ENCODE measurements at regions not wholly inside any gene's neighbourhood (a gene's known extent, or its start where the extent isn't known, plus 50 kb on each side); places are given as distances from the start of the nearest gene placed in this dataset.

- H3K27me3 ChIP-seq (ENCODE audit: control insufficient read depth in 3 of 3, insufficient read depth in 3 of 3, low read length in 2 of 3) = no peaks in the 10 kb centered on the region
- H3K4me3 ChIP-seq = no peak overlapping the region
- DNase-seq (peak in 1 of 3 donors; percentile 4), ATAC-seq (ENCODE audit: insufficient read depth, low FRiP score) (no peak)
- H3K9me3 ChIP-seq (ENCODE audit: control insufficient read depth in 4 of 4, insufficient read depth in 3 of 4, low read length in 3 of 4) = no peaks in the 10 kb centered on the region
- peaks cover 0 to 3% (median 0%) of the 10 kb centered on the region in 5 donors for H3K4me1 ChIP-seq (ENCODE audit: control insufficient read depth in 5 of 5, insufficient read depth in 5 of 5, low read length in 5 of 5)
- H3K27ac ChIP-seq (ENCODE audit: low read depth in 1 of 2, low read length in 1 of 2) = no peak overlapping the region
- H3K36me3 ChIP-seq (ENCODE audit: control insufficient read depth in 4 of 4, insufficient read depth in 4 of 4, low read length in 4 of 4) = no peaks in the 10 kb centered on the region
- no peak overlapping the region for H3K9ac ChIP-seq (ENCODE audit: insufficient read depth in 1 of 2, low read length in 2 of 2)
- no peak for TF ChIP-seq CTCF (IDR thresholded peaks at IDR 0.05; ENCODE audit: control extremely low read depth, extremely low read depth)
Observed at GRCh38 chr3:103136621-103137020, 701.8 kb downstream of the ZPLD1 start.

- Histone ChIP-seq H3K27ac (ENCODE audit: low read depth in 1 of 2, low read length in 1 of 2) (no peak overlapping the region), H3K36me3 (ENCODE audit: control insufficient read depth in 4 of 4, insufficient read depth in 4 of 4, low read length in 4 of 4) (no peaks in the 10 kb centered on the region), H3K9me3 (ENCODE audit: control insufficient read depth in 4 of 4, insufficient read depth in 3 of 4, low read length in 3 of 4) (no peaks in the 10 kb centered on the region), H3K27me3 (ENCODE audit: control insufficient read depth in 3 of 3, insufficient read depth in 3 of 3, low read length in 2 of 3) (no peaks in the 10 kb centered on the region), H3K9ac (ENCODE audit: insufficient read depth in 1 of 2, low read length in 2 of 2) (no peak overlapping the region), H3K4me1 (ENCODE audit: control insufficient read depth in 5 of 5, insufficient read depth in 5 of 5, low read length in 5 of 5) (peaks cover 0 to 3% (median 0%) of the 10 kb centered on the region in 5 donors), H3K4me3 (no peak overlapping the region)
- no peak for ATAC-seq (ENCODE audit: insufficient read depth, low FRiP score)
- DNase-seq = no peak
- TF ChIP-seq CTCF (IDR thresholded peaks at IDR 0.05; ENCODE audit: control extremely low read depth, extremely low read depth) = no peak
Observed at GRCh38 chr3:103137830-103138229, 703.0 kb downstream of the ZPLD1 start.

DNA sequence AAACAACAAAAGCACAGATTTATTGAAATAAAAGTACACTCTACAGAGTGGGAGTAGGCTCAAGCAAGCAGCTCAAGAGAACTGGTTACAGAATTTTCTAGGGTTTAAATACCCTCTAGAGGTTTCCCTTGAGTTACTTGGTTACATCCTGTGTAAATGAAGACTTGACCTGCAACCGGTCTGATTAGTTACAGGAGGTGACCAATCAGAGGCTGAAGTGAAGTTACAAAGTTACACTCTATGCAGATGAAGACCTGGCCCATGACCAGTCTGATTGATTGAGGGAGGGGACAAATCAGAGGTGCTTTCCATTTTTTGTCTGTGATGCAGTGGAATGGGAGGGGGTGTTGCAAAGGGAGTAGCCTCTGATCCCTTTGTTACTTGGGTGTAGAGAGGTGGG, 723.4 kb downstream of the ZPLD1 start:
- no peaks in the 10 kb centered on the region for H3K4me1 ChIP-seq (ENCODE audit: control insufficient read depth in 5 of 5, insufficient read depth in 5 of 5, low read length in 5 of 5)
- WGBS, 2 donors = 56 to 63% methylated on average over 1 of the region's 1 CpG
- no peak overlapping the region for H3K9ac ChIP-seq (ENCODE audit: insufficient read depth in 1 of 2, low read length in 2 of 2)
- TF ChIP-seq CTCF (IDR thresholded peaks at IDR 0.05; ENCODE audit: control extremely low read depth, extremely low read depth) = no peak
- no peaks in the 10 kb centered on the region for H3K27me3 ChIP-seq (ENCODE audit: control insufficient read depth in 3 of 3, insufficient read depth in 3 of 3, low read length in 2 of 3)
- ATAC-seq (ENCODE audit: insufficient read depth, low FRiP score) (no peak), DNase-seq (no peak)
- H3K9me3 ChIP-seq (ENCODE audit: control insufficient read depth in 4 of 4, insufficient read depth in 3 of 4, low read length in 3 of 4) = no peaks in the 10 kb centered on the region
- no peak overlapping the region for H3K27ac ChIP-seq (ENCODE audit: low read depth in 1 of 2, low read length in 1 of 2)
- no peaks in the 10 kb centered on the region for H3K36me3 ChIP-seq (ENCODE audit: control insufficient read depth in 4 of 4, insufficient read depth in 4 of 4, low read length in 4 of 4)
- no peak overlapping the region for H3K4me3 ChIP-seq

GRCh38 chr3:103166890-103167289, 732.1 kb downstream of the ZPLD1 start:
- TF ChIP-seq CTCF (IDR thresholded peaks at IDR 0.05; ENCODE audit: control extremely low read depth, extremely low read depth) = no peak
- ATAC-seq (ENCODE audit: insufficient read depth, low FRiP score) = no peak
- H3K36me3 ChIP-seq (ENCODE audit: control insufficient read depth in 4 of 4, insufficient read depth in 4 of 4, low read length in 4 of 4) = no peaks in the 10 kb centered on the region
- H3K9ac ChIP-seq (ENCODE audit: insufficient read depth in 1 of 2, low read length in 2 of 2) = no peak overlapping the region
- no peak for DNase-seq
- H3K4me1 ChIP-seq (ENCODE audit: control insufficient read depth in 5 of 5, insufficient read depth in 5 of 5, low read length in 5 of 5) = no peaks in the 10 kb centered on the region
- 96 to 97% methylated on average over 13 of the region's 13 CpGs for WGBS, 2 donors
- H3K4me3 ChIP-seq = no peak overlapping the region
- no peaks in the 10 kb centered on the region for H3K27me3 ChIP-seq (ENCODE audit: control insufficient read depth in 3 of 3, insufficient read depth in 3 of 3, low read length in 2 of 3)
- no peak overlapping the region for H3K27ac ChIP-seq (ENCODE audit: low read depth in 1 of 2, low read length in 1 of 2)
- H3K9me3 ChIP-seq (ENCODE audit: control insufficient read depth in 4 of 4, insufficient read depth in 3 of 4, low read length in 3 of 4) = no peaks in the 10 kb centered on the region

Data from lung (tissue), 11 donors.